Nephron (organoid): ENCODE measurements at regions not wholly inside any gene's neighbourhood (a gene's known extent, or its start where the extent isn't known, plus 50 kb on each side); places are given as distances from the start of the nearest gene placed in this dataset.
A peak's percentile ranks its signal among the peaks of the same experiment; 100 is the strongest.
"Not testable (repeated sequence)": the region's sequence is repeated elsewhere in the genome, so short reads cannot be mapped to it uniquely, and the experiment has no call there.

ENCODE experiments used
- H3K27ac Mint-ChIP-seq, 3 experiments: 2 replicates each; pipeline ENCODE4 v1.8.0; 2020; ENCODE audit warnings: mixed read lengths in 3 of 3, mild to moderate bottlenecking in 2 of 3, moderate library complexity in 1 of 3
- H3K27me3 Mint-ChIP-seq: 2 replicates; pipeline ENCODE4 v1.8.0; 2021; ENCODE audit warnings: low read depth, mild to moderate bottlenecking, moderate library complexity, mixed read lengths
- H3K36me3 Mint-ChIP-seq: 2 replicates; pipeline ENCODE4 v1.8.0; 2020; ENCODE audit warnings: low read depth, mixed read lengths
- H3K4me1 Mint-ChIP-seq: 2 replicates; pipeline ENCODE4 v1.8.0; 2020; ENCODE audit warnings: mixed read lengths
- H3K4me3 Mint-ChIP-seq, 3 experiments: 2 replicates each; pipeline ENCODE4 v1.8.0; 2020; ENCODE audit warnings: mild to moderate bottlenecking in 3 of 3, mixed read lengths in 3 of 3, moderate library complexity in 2 of 3
- H3K9me3 Mint-ChIP-seq: 2 replicates; pipeline ENCODE4 v1.8.0; 2020; ENCODE audit warnings: mixed read lengths
- CTCF ChIP-seq, 3 experiments: fragments of 200-600 bp; sonication (generic); IDR thresholded peaks; one replicate each; pipeline ENCODE4 v1.5.0; 2021; ENCODE audit warnings: antibody characterized with exemption in 3 of 3; ENCODE audit not compliant: unreplicated experiment in 3 of 3

GRCh38 chr17:70938336-70938735 lies 769.0 kb downstream of the KCNJ2 start:
- Mint-ChIP-seq H3K27me3 (peaks cover 1% of the 10 kb centered on the region), H3K27ac (peak overlapping the region in 1 of 3 experiments; percentile 15), H3K36me3 (no peaks in the 10 kb centered on the region), H3K4me3 (no peak overlapping the region), H3K9me3 (no peaks in the 10 kb centered on the region), H3K4me1 (no peaks in the 10 kb centered on the region)
- TF ChIP-seq CTCF (IDR thresholded peaks at IDR 0.05; ENCODE audit: unreplicated experiment in 3 of 3) = no peak

GRCh38 chr17:70945386-70945785 lies 776.1 kb downstream of the KCNJ2 start:
- Mint-ChIP-seq H3K4me1 (no peaks in the 10 kb centered on the region), H3K36me3 (peaks cover 3% of the 10 kb centered on the region), H3K4me3 (no peak overlapping the region), H3K9me3 (peaks cover 15% of the 10 kb centered on the region), H3K27me3 (peaks cover 3% of the 10 kb centered on the region), H3K27ac (no peak overlapping the region)
- TF ChIP-seq CTCF (IDR thresholded peaks at IDR 0.05; ENCODE audit: unreplicated experiment in 3 of 3) = no peak

- Mint-ChIP-seq H3K36me3 (peaks cover 3% of the 10 kb centered on the region), H3K4me3 (no peak overlapping the region), H3K4me1 (no peaks in the 10 kb centered on the region), H3K27ac (no peak overlapping the region), H3K27me3 (peaks cover 3% of the 10 kb centered on the region), H3K9me3 (peaks cover 24% of the 10 kb centered on the region)
- no peak for TF ChIP-seq CTCF (IDR thresholded peaks at IDR 0.05; ENCODE audit: unreplicated experiment in 3 of 3)
Measured at GRCh38 chr17:70947215-70947614, 777.9 kb downstream of the KCNJ2 start.

GRCh38 chr17:70947636-70948565 lies 778.6 kb downstream of the KCNJ2 start:
- TF ChIP-seq CTCF (IDR thresholded peaks at IDR 0.05; ENCODE audit: unreplicated experiment in 3 of 3) = no peak
- no peak overlapping the region for H3K4me3 Mint-ChIP-seq
- H3K27me3 Mint-ChIP-seq = peaks cover 3% of the 10 kb centered on the region
- peaks cover 30% of the 10 kb centered on the region for H3K9me3 Mint-ChIP-seq
- H3K27ac Mint-ChIP-seq = no peak overlapping the region
- no peaks in the 10 kb centered on the region for H3K4me1 Mint-ChIP-seq
- H3K36me3 Mint-ChIP-seq = peaks cover 3% of the 10 kb centered on the region

GRCh38 chr17:70953140-70953539 lies 783.8 kb downstream of the KCNJ2 start:
- H3K27me3 Mint-ChIP-seq, H3K4me1 Mint-ChIP-seq, H3K27ac Mint-ChIP-seq, H3K36me3 Mint-ChIP-seq, H3K4me3 Mint-ChIP-seq: not testable (repeated sequence)
- peaks cover 34% of the 10 kb centered on the region for H3K9me3 Mint-ChIP-seq

- Mint-ChIP-seq H3K4me1 (no peaks in the 10 kb centered on the region), H3K9me3 (peaks cover 18% of the 10 kb centered on the region), H3K27ac (no peak overlapping the region)
Measured at GRCh38 chr17:70955441-70955840, 786.1 kb downstream of the KCNJ2 start.

More at GRCh38 chr17:70955441-70955840, 786.1 kb downstream of the KCNJ2 start:
- H3K4me3 Mint-ChIP-seq = no peak overlapping the region
- H3K36me3 Mint-ChIP-seq = no peaks in the 10 kb centered on the region
- no peaks in the 10 kb centered on the region for H3K27me3 Mint-ChIP-seq
- TF ChIP-seq CTCF (IDR thresholded peaks at IDR 0.05; ENCODE audit: unreplicated experiment in 3 of 3) = no peak
